ENCODE measurements at regions not wholly inside any gene's neighbourhood (a gene's known extent, or its start where the extent isn't known, plus 50 kb on each side); places are given as distances from the start of the nearest gene placed in this dataset.

DNA sequence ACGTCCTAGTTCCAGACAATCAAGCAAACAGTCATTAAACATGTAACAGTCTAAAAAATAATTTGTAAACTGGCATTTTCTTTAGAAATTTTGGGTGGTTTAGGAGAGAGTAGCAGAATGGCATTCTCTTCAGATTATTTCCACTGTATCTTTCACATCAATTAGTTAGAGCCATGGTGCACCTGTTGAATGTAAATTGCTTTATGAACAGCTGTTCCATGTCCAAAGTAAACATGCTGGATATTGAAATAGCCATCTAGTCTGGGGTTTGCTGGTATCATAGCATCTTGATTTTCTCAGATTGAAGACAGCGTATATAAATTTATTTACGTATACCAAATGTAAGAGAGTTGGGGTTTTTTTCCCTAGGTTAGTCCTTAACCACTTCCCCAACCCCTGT, 143.6 kb downstream of the RCHY1 start:
- no peak for TF ChIP-seq CTCF (IDR thresholded peaks at IDR 0.05)
- TF ChIP-seq ZFX (IDR thresholded peaks at IDR 0.05; ENCODE audit: borderline replicate concordance), result no peak
